Muscle of leg (tissue), 3 donors: ENCODE measurements at regions not wholly inside any gene's neighbourhood (a gene's known extent, or its start where the extent isn't known, plus 50 kb on each side); places are given as distances from the start of the nearest gene placed in this dataset.
"Not testable (repeated sequence)": the region's sequence is repeated elsewhere in the genome, so short reads cannot be mapped to it uniquely, and the experiment has no call there.

ENCODE experiments used
- DNase-seq: peaks from one replicate; pipeline ENCODE4 v3.0.0; 2013
- H3K27ac ChIP-seq: one replicate; pipeline ENCODE4 v1.5.1; 2013; ENCODE audit warnings: mild to moderate bottlenecking, low read length, control low read depth
- H3K27me3 ChIP-seq: one replicate; pipeline ENCODE4 v1.6.1; 2013; ENCODE audit warnings: low read length; ENCODE audit not compliant: control insufficient read depth, insufficient read depth
- H3K36me3 ChIP-seq: one replicate; pipeline ENCODE4 v1.6.1; 2013; ENCODE audit warnings: low read length; ENCODE audit not compliant: control insufficient read depth, insufficient read depth
- H3K4me1 ChIP-seq: one replicate; pipeline ENCODE4 v1.6.1; 2013; ENCODE audit warnings: low read length; ENCODE audit not compliant: control insufficient read depth, insufficient read depth
- H3K4me3 ChIP-seq: one replicate; pipeline ENCODE4 v1.5.1; 2013; ENCODE audit warnings: low read length, control low read depth
- H3K9me3 ChIP-seq: replicated peaks from 2 replicates; pipeline ENCODE4 v1.6.1; 2013; ENCODE audit warnings: low read depth, low read length; ENCODE audit not compliant: control insufficient read depth
- WGBS: methylation state at CpG from one replicate; pipeline ENCODE4 v1.1.5; 2013; ENCODE audit warnings: missing lambda C conversion rate; ENCODE audit not compliant: insufficient coverage; 5-methylcytosine and 5-hydroxymethylcytosine counted together

DNA sequence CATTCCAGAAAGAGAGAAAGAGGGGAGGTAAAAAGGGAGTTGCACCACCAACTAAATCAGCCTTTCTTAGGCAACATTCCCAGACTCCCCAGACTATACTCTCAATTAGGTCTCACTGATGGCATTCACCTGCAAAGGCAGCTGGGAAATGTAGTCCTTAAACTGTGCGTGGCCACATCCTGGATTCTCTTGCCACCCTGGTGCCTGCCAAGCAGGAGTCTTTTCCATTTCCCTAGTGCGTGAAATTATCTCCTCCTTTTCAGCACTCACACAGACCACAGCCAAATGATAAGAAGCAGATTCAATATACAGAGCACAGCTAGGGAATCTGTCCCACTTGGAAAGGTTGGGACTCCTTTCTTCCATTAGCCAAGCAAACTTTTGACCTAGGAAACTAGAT is 298.0 kb downstream of the ANAPC1 start:
- not testable (repeated sequence) for H3K27me3 ChIP-seq, DNase-seq, H3K27ac ChIP-seq, H3K4me3 ChIP-seq, H3K36me3 ChIP-seq, H3K4me1 ChIP-seq, H3K9me3 ChIP-seq
- no CpG with 5 or more reads among the region's 2 CpGs for WGBS

DNA sequence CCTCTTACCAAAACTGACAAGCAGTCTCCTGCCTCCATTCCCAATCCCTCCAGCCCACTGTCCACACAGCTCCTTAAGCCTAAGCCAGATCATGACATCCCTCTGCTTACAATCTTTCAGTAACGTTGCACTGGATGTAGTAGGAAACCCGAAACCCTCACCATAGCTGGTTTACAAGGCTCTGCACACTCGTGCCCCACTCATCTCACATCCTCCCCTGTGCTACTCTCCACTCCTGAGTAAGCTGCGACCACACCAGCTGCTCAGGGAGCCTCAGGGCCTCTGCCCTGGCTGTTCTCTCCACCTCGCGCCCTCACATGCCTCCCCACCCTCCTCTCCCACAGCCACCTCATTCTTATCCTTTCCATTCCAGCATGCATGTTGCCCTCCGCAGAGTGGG is 288.9 kb downstream of the ANAPC1 start:
- not testable (repeated sequence) for H3K9me3 ChIP-seq

DNA sequence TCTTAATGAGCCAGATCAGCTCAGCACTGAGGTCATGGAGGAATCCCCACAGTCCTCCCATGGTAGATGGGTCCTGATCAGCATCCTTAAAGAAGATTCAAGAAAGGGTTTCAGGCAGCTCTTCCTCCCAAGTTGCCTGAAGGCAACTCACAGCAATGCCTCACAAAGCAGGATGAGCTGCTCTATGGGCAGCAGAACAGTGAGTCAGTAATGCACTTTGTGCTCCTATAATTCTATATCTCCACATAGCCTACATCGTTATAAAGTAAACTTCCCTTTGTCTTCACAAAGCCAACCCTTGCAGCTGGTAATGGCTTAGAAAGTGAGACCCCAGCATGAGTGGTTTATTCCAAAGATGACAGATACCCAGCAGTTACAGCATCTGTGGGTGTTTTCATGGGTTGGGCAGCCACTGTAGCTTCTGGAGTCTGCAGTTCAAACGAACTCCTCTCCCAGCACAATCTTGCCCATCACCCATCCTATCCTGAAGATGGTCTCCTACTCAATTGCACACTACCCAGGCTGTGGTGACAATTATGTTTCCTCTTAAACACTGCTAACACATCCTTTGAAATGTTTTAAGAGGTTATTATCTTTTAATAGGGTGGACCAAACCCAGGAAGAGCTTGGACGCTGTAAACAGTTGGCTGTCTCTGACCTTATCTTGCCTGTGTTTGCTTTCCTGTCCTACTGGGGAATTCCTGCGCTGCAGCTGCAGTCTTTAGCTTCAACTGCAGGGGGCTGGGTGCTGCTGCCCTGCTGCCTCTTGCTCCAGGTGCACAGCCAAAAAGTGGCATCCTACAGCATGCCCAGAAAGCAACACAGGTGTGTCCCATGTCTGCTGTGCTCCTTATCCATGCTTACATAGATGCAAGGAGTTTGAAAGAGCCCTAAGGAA is 286.9 kb downstream of the ANAPC1 start:
- WGBS = no CpG with 5 or more reads among the region's 4 CpGs
- H3K27me3 ChIP-seq, H3K9me3 ChIP-seq, H3K4me1 ChIP-seq, H3K4me3 ChIP-seq, H3K27ac ChIP-seq, H3K36me3 ChIP-seq, DNase-seq: not testable (repeated sequence)

More for the DNA sequence above, 288.9 kb downstream of the ANAPC1 start:
- not testable (repeated sequence) for H3K4me1 ChIP-seq, H3K36me3 ChIP-seq, H3K27me3 ChIP-seq, H3K27ac ChIP-seq, H3K4me3 ChIP-seq, DNase-seq
- no CpG with 5 or more reads among the region's 7 CpGs for WGBS

DNA sequence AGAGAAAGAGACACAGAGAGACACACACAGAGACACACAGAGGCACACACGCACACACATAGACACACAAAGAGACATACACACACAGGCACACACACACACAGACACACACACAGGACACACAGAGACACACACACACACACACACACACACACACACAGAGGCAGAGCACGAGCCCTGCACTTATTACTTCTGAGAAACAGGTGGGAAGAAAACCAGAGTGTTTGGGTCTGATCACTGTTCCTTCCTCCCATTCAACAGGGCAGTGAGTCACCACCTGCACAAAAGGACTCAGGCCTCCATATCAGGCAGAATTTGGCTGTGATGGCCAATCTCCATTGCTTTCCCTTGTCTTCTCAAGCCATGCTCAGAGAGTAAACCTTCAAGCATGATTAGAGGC is 285.0 kb downstream of the ANAPC1 start:
- WGBS = no CpG with 5 or more reads among the region's 2 CpGs

DNA sequence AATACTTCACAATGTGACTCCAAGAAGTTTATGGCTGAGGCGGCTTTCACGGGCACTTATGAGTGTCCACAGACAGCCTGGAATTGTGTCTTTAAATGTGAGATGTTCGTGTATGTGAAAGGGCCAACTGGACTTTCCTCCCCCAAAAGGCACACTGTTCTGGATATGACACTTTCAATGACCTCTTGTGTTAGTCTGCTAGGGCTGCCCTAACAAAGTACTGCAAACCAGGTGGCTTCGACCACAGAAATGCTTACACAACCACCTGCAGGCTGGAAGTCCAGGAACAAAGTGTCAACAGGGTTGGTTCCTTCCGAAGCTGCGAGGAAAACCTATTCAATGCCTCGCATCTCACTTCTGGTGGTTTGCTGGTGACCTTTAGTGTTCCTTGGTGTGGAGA is 281.7 kb downstream of the ANAPC1 start:
- not testable (repeated sequence) for H3K27me3 ChIP-seq, H3K36me3 ChIP-seq, H3K27ac ChIP-seq, H3K9me3 ChIP-seq, DNase-seq, H3K4me1 ChIP-seq, H3K4me3 ChIP-seq
- WGBS = no CpG with 5 or more reads among the region's 7 CpGs

More for the DNA sequence above, 285.0 kb downstream of the ANAPC1 start:
- not testable (repeated sequence) for H3K36me3 ChIP-seq, H3K4me3 ChIP-seq, H3K27me3 ChIP-seq, H3K9me3 ChIP-seq, DNase-seq, H3K4me1 ChIP-seq, H3K27ac ChIP-seq

DNA sequence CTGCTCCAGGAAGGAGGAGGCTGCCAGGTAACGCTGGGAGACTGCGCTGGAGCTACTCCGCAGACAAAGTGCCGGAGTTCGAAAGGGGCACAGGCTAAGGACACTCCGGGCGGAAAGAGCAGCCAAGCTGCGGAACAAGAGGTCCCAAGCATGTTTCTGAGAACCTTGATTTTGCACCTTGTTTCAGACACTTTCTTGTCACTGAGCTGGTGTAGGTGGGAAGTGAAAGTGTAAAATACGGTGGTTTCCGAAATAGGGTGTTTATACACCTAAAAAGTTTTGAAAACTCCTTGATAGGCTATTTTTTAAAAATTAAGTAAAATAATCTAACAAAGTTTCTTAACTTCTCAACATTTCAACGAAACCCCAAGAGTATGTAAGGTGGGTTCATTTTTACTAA is 278.2 kb downstream of the ANAPC1 start:
- not testable (repeated sequence) for H3K27ac ChIP-seq, H3K9me3 ChIP-seq, H3K4me3 ChIP-seq, H3K27me3 ChIP-seq, H3K36me3 ChIP-seq, H3K4me1 ChIP-seq, DNase-seq
- WGBS = 100% methylated on average over 2 of the region's 11 CpGs

DNA sequence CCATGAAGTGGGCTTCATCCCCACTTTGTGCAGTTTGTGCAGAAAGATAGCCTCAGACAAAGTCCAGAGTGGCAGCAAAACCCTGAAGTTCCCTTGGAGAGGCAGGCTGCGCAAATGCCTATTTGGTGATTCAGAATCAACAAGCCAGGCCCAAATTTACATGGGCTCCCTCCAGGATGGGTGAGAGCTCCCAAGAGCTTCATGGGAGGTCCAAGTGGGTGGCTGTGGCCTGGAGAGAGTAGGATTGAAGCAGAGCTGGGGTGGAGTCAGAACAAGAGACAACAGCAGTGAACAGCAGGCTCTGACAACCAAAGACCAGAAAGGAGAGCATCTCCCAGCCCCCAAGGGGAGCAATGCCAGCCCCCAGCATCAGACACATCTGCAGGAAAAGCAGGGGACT is 277.4 kb downstream of the ANAPC1 start:
- DNase-seq, H3K27ac ChIP-seq, H3K27me3 ChIP-seq, H3K36me3 ChIP-seq, H3K9me3 ChIP-seq, H3K4me3 ChIP-seq, H3K4me1 ChIP-seq: not testable (repeated sequence)
- no CpG with 5 or more reads among the region's 1 CpG for WGBS

DNA sequence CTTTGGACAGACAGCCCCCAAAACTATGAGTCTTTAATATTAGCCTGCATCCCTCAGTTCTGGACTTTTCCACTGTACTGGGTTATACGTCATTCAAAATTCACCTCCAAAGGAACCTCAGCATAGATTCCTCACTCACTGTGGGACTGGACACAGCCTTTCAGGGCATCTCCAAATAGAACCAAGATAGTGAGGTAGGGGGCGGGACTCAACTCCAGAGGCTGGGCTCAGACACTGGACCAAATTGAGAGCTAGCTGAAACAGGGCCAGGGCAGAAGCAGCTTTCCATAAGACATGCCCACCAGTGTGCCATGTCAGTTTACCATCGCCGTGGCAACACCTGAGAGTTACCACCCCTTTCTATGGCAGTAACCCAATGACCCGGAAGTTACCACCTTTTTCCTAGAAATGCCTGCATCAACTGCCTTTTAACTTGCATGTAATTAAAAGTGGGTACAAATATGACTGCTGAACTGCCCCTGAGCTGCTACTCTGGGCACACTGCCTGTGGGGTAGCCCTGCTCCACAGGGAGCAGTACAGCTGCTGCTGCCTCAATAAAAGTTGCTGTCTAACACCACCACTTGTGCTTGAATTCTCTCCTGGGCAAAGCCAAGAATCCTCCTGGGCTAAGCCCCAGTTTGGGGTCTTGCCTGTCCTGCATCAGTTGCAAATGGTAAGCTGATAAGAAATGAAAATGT is 274.7 kb downstream of the ANAPC1 start:
- H3K27ac ChIP-seq, DNase-seq, H3K9me3 ChIP-seq, H3K4me1 ChIP-seq, H3K27me3 ChIP-seq, H3K4me3 ChIP-seq, H3K36me3 ChIP-seq: not testable (repeated sequence)
- WGBS = no CpG with 5 or more reads among the region's 5 CpGs

DNA sequence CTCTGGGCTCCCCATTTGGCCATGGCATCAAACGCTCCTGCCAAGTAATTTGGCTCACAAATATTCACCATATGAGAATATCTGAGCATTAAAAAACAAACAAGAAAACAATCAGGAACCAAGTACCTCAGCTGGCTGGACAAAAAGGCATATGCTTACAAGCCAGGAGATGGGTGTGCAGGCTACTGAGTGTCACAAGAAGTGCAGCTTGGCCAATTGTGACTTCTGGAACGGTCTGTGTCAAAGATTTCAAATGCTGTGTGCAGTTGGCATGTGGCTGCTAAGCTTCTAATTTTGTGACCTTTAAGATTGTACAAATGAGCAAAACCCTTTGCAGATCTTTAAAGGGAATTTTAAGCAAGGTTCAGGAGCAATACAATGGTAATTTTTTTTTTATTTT is 274.0 kb downstream of the ANAPC1 start:
- not testable (repeated sequence) for H3K36me3 ChIP-seq, H3K4me3 ChIP-seq, H3K27me3 ChIP-seq, DNase-seq, H3K4me1 ChIP-seq, H3K9me3 ChIP-seq, H3K27ac ChIP-seq
- no CpG with 5 or more reads among the region's 2 CpGs for WGBS

DNA sequence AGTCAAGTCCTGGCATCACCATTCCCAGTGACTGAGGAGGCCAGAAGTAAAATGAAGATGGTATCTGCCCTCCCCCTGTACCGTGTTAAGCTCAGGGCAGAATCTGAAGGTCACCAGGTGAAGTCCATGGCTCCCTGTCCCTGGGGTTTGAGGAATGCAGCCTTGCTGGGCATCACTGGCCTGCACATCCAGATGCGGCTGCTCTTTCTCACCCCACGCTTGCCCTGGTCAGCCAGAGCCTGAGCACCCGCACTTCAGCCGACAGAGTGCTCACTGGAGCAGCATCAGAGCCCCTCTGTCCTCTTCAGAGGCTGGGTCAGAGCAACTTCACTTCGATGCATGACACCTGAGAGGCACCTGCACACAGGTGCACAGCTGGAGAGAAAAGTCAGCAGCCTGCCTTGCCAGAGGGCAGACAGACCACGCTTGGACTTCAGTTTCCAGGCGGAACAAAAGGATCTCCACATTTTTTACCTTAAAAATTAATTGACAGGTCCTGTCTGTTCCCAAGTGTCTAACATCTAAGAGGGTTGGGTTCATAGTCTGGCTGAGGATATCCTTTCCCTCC is 267.3 kb downstream of the ANAPC1 start:
- H3K4me3 ChIP-seq = no peak overlapping the region
- WGBS = 93% methylated on average over 6 of the region's 8 CpGs
- peaks cover 18% of the 10 kb centered on the region for H3K4me1 ChIP-seq
- H3K36me3 ChIP-seq = no peaks in the 10 kb centered on the region
- H3K9me3 ChIP-seq = no peaks in the 10 kb centered on the region
- no peak for DNase-seq
- no peaks in the 10 kb centered on the region for H3K27me3 ChIP-seq
- H3K27ac ChIP-seq = no peak overlapping the region
